ENCODE measurements at regions not wholly inside any gene's neighbourhood (a gene's known extent, or its start where the extent isn't known, plus 50 kb on each side); places are given as distances from the start of the nearest gene placed in this dataset.
"Not testable (repeated sequence)": the region's sequence is repeated elsewhere in the genome, so short reads cannot be mapped to it uniquely, and the experiment has no call there.

DNA sequence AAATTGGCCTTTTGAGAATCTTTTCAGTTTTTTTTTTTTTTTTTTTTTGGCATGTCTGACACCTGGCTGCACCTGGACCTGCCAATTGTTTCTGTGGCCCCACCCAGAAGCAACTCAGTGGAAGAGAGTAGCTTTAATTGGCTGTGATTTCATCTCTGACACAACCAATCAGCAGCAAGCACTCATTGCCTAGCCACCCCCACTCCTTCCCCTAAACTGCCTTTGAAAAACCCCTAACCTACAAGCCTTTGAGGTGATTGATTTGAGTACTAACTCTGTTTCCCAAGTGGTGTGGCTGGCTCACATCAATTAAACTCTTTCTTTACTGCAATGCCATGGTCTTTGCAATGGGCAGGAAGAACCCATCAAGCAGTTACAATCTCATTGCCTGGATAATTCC is 98.2 kb upstream of the CHORDC1 start:
- no peak for DNase-seq (ENCODE audit: low spot score)

GRCh38 chr11:90318651-90319050 is 95.8 kb upstream of the CHORDC1 start:
- DNase-seq (ENCODE audit: low spot score), result no peak

DNA sequence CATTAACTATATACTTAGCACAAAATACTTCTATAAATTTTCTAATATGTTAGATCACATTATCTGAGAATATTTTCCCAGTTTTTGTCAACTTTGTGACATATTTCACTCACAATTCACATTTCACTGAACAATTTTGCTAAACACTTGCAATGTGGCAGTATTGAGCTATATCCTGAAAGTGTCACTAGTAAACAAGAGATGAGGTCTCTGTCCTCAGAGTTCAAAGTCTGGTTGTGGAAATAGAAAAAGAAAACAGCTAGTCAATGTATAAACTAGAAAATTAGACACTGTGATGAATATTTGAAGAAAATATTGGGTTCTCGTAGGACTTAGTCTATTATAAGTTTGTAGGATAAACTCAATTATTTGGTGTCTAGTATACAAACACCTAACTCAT is 87.4 kb upstream of the CHORDC1 start:
- no peak for DNase-seq (ENCODE audit: low spot score)

DNA sequence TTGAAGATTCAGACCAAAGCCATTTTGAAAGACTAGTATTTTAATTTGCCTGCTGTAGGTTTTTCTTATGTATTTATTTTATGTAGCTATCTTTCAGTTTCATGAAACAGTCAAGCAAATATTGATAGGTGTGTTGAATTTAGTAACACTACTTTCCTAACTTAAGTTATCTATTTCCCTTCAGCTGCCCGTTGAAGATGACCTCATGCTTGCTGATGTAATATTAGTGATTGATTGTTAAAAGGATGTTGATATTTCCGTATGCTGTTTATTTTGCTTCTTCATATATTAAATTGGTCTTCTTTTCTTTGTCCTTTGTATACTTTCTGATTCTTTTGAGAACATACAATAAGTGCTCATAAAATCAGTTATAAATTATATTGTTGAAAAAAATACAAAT is 86.8 kb upstream of the CHORDC1 start:
- no peak for DNase-seq (ENCODE audit: low spot score)

GRCh38 chr11:90294526-90294925 is 71.7 kb upstream of the CHORDC1 start:
- no peak for DNase-seq (ENCODE audit: low spot score)

DNA sequence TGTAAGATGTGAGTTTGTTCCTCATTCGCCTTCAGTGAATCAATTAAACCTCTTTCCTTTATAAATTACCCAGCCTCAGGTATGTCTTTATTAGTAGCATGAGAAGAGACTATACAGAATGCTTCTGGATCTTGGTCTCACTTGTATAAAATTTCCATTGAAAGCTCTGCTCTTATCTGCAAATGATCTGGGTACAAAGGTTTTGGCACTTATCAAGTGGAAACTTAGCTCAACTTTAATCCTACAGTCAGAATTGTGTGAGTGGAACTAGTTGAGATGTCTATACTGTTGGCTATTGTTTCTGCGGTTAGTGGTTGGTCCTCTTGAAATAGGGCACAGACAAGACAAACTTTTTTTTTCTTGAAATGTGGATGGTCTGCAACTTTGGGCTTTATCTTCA is 71.2 kb upstream of the CHORDC1 start:
- DNase-seq (ENCODE audit: low spot score), result no peak

DNA sequence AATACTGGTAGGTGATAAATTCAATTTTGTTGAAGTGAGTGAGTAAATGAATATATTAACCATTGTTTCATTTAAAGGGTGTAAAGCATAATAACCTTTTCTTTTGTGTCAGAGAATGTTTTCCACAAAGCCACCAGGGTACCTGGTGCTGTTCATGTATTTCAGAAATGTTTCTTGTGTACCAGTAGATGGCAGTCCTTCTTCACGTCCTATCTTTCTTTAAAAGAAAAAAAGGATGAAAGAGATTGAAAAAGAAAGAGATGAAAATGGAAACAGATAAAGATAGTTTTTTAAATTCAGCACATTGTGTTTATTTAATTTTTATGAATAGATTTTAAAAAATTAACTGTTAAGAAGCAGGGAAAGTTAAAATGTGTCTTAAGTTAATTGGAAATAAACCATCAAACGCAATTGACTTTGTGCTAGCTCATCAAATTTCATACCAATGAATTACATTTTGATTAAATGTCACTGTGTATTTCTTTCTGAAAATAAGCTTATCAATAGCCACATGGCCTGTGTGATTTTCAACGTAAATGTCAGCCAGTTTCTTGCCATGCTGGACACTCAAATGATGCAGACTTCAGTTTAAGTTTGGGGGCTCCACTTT is 65.5 kb upstream of the CHORDC1 start:
- peak; percentile 8 for DNase-seq (ENCODE audit: low spot score)

DNA sequence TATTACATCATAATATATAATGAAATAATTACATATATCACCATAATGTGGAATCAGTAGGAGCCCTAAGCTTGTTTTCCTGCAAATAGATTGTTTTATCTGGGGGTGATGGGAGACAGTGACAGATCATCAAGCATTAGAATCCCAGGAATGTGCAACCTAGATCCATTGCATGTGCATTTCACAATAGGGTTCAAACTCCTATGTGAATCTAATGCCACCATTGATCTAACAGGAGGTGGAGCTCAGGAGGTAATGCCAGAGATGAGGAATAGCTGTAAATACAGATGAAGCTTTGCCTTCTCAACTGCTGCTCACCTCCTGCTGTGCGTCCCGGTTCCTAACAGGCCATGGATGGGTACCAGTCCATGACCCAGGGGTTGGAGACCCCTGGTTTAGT is 63.8 kb upstream of the CHORDC1 start:
- DNase-seq (ENCODE audit: low spot score), result no peak

DNA sequence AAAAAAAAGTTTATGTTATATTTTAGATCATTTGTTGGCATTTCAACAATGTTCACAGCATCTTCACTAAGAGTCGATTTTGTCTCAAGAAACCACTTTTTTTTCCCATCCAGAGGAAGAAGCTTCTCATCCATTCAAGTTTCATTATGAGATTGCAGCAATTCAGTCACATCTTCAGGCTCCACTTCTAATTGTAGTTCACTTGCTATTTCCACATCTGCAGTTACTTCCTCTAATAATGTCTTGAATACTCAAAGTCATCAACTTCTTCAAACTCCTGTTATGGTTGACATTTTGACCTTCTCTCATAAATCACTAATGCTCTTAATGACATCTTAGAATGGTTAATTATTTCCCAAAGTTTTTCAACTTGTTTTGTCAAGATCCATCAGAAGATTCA is 61.3 kb upstream of the CHORDC1 start:
- DNase-seq (ENCODE audit: low spot score), result no peak

DNA sequence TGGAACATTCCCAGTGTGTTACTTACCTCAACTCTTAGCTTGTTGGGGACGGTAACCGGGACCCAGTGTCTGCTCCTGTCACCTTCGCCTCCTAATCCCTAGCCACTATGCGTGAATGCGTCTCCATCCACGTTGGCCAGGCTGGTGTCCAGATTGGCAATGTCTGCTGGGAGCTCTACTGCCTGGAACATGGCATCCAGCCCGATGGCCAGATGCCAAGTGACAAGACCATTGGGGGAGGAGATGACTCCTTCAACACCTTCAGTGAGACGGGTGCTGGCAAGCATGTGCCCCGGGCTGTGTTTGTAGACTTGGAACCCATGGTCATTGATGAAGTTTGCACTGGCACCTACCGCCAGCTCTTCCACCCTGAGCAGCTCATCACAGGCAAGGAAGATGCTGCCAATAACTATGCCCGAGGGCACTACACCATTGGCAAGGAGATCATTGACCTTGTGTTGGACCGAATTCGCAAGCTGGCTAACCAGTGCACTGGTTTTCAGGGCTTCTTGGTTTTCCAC is 59.8 kb upstream of the CHORDC1 start:
- not testable (repeated sequence) for DNase-seq (ENCODE audit: low spot score)

GRCh38 chr11:90274362-90274761 is 51.5 kb upstream of the CHORDC1 start:
- no peak for DNase-seq (ENCODE audit: low spot score)

Data from putamen (tissue), 1 donor.